G401 (cell line): ENCODE measurements at regions not wholly inside any gene's neighbourhood (a gene's known extent, or its start where the extent isn't known, plus 50 kb on each side); places are given as distances from the start of the nearest gene placed in this dataset.
A peak's percentile ranks its signal among the peaks of the same experiment; 100 is the strongest.

Source experiments
- DNase-seq: peaks from one replicate; pipeline ENCODE4 v3.0.0-alpha.2; 2015; ENCODE audit warnings: low spot score
- in situ Hi-C: cut with HindIII; loops from 2 replicates; pipeline ENCODE4 v1.10.0; 2016; ENCODE audit warnings: low sequenced_read_pairs, mixed read lengths

DNA sequence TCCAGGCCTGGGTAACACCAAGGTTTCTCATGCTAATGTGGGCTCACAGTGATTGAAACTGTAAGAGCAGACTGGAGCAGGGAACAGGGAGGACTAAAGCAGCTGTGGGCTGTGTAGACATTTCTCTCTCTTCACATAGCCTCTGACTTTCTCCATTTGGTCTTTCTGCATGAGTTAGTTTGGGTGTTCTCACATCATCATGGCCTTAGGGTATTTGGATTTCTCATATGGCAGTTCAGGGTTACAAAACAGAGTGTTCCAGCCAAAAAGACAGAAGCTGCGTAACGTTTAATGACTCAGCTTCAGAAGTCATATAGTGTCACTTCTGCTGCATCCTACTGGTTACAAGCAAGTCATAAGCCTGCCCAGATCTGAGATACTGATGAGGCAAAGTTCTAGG, 52.0 kb upstream of the OSBPL8 start:
- DNase-seq: no peak
- in situ Hi-C loops: no loop called here

GRCh38 chr12:76614364-76614763, 54.8 kb upstream of the OSBPL8 start:
- no peak for DNase-seq
- in situ Hi-C loops: no loop called here

GRCh38 chr12:76618031-76618430, 58.5 kb upstream of the OSBPL8 start:
- DNase-seq: no peak
- in situ Hi-C loops: no loop called here

DNA sequence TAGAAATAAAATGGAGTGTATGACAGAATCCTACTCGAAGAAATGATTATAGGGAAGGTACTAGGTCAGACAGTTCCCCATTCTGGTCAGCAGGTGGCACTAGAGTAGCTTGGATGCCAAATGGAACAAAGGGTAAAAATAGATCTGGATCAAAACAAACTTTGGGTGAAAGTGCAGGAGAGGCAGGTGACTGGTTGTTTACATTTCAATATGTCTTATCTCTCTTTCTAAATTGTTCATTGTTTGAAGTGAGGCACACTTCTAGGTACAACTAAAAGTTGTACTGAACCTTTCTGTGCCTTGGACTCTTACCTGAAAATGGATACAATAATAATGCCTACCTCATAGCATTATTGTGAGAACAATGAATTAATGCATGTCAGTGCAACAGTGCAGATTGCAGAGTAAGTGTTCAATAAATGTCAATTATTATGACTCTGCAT, 62.0 kb upstream of the OSBPL8 start:
- in situ Hi-C loops: no loop called here
- DNase-seq: peak; percentile 85

DNA sequence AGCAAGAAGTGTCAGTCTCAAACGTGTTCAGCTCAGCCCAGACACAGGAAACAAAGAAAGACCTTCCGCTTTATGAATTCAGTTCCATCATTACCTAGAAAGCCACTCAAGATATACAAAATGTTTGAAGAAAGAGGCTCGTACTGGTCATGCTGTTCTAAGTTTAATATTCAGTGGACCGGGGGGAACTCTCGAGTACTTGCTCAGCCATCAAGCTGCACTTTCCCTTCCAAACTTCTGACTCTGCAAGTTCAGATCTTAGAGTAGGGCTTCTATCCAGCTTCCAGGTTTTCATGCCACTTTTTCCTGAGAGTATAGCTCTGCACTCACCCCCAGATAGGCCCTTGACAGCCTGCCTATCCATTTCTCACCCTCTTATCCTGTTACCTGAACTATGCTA, 62.8 kb upstream of the OSBPL8 start:
- DNase-seq: no peak
- in situ Hi-C loops: no loop called here

- DNase-seq: no peak
- in situ Hi-C loops: no loop called here
These were observed 63.3 kb upstream of the OSBPL8 start for GRCh38 chr12:76622915-76623314.

DNA sequence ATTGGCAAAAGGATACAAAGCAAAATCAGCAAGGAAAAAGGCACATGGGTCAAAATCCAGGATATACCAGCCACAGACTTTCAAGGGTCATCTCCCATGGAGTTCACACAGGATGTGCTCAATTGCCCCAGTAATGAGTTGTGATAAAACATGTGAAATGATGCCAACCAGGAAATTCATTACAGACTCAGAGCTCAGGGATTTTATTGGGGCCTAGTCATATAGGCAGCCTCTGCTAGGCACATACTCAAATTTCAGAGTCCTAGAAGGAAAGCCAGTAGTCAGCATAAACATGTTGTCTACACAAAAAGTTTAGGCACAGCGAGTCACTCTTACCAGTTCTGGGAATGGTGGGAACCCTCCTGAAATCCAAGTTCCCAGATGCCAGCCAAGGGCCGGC, 64.4 kb upstream of the OSBPL8 start:
- in situ Hi-C loops: no loop called here
- no peak for DNase-seq

- DNase-seq: no peak
- in situ Hi-C loops: no loop called here
These were observed 68.0 kb upstream of the OSBPL8 start for GRCh38 chr12:76627346-76628135.

GRCh38 chr12:76628745-76629144, 69.2 kb upstream of the OSBPL8 start:
- in situ Hi-C loops: no loop called here
- no peak for DNase-seq

GRCh38 chr12:76631741-76632140, 72.2 kb upstream of the OSBPL8 start:
- in situ Hi-C loops: no loop called here
- no peak for DNase-seq

GRCh38 chr12:76633415-76633814, 73.8 kb upstream of the OSBPL8 start:
- no peak for DNase-seq
- in situ Hi-C loops: no loop called here

GRCh38 chr12:76634133-76634532, 74.6 kb upstream of the OSBPL8 start:
- DNase-seq: no peak
- in situ Hi-C loops: no loop called here

- DNase-seq: no peak
- in situ Hi-C loops: no loop called here
These were observed 76.6 kb upstream of the OSBPL8 start for GRCh38 chr12:76636121-76636692.

DNA sequence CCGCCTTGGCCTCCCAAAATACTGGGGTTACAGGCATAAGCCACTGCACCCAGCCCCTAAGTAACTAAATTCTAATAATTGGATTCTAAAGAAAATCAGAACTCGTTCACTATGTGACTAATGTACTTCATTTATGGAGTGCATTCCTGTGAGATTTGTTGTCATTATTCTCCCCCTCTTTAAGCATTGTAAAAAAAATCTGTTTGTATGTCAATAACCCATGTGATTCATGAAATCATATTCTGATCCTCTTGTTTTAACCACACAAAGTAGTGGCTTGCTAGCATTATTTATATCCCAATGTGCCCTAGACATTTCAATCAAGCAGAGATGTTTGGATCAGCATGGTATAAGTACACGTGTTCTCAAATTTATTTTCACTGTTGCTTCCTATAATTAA, 78.2 kb upstream of the OSBPL8 start:
- in situ Hi-C loops: no loop called here
- no peak for DNase-seq

DNA sequence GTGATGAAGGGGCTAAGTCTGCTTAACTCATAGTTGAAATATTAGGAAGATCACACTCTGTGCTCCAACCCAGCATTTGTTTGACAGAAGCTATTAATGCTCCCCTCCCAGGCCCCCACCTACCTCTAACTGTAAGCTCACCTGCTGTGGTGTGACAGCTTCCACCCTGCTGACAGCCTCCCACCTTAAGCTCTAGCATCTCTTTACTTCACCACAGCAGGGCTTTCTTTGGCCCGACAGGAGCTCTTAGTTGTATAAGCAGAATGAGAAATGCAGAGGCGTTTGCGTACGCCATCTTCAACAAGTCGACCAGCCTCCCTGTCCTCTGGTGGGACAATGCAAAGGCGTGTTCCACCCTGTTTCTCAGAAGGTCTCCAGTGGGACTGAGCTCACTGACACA, 80.1 kb upstream of the OSBPL8 start:
- DNase-seq: no peak
- in situ Hi-C loops: no loop called here

DNA sequence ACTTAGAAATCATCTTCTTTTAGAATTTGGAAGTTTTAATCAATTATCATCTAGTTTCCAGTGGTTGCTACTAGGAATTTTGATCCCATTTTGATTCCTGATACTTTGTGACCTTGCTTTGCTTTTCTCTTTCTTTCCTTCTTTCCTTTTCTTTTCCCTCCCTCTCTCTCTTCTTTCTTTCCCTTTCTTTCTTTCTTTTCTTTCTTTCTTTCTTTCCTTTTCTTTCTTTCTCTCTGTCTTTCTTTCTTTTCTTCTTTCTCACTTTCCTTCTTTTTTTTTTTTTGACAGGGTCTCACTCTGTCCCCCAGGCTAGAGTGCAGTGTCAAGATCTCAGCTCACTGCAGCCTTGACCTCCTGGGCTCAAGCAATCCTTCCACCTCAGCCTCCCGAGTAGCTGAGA, 81.5 kb upstream of the OSBPL8 start:
- DNase-seq: no peak
- in situ Hi-C loops: no loop called here

GRCh38 chr12:76641961-76642360, 82.4 kb upstream of the OSBPL8 start:
- DNase-seq: no peak
- in situ Hi-C loops: no loop called here

- DNase-seq: no peak
- in situ Hi-C loops: no loop called here
These were observed 83.9 kb upstream of the OSBPL8 start for GRCh38 chr12:76643438-76643837.

- DNase-seq: no peak
- in situ Hi-C loops: no loop called here
These were observed 85.4 kb upstream of the OSBPL8 start for GRCh38 chr12:76644950-76645349.

GRCh38 chr12:76645934-76646333, 86.4 kb upstream of the OSBPL8 start:
- no peak for DNase-seq
- in situ Hi-C loops: no loop called here

GRCh38 chr12:76646366-76646765, 86.8 kb upstream of the OSBPL8 start:
- no peak for DNase-seq
- in situ Hi-C loops: no loop called here
